ENCODE measurements at regions not wholly inside any gene's neighbourhood (a gene's known extent, or its start where the extent isn't known, plus 50 kb on each side); places are given as distances from the start of the nearest gene placed in this dataset.

GRCh38 chr22:48835857-48836672 lies 991.6 kb downstream of the BRD1 start:
- TF ChIP-seq EZH2 (optimal IDR thresholded peaks at IDR 0.05; ENCODE audit: low read depth, low read length) (no peak), CTCF (IDR thresholded peaks at IDR 0.05; ENCODE audit: low read length) (no peak), EZH2phosphoT487 (IDR thresholded peaks at IDR 0.05; ENCODE audit: low read length) (no peak)

Measured in MM.1S (cell line).